ENCODE measurements at regions not wholly inside any gene's neighbourhood (a gene's known extent, or its start where the extent isn't known, plus 50 kb on each side); places are given as distances from the start of the nearest gene placed in this dataset.
"Not testable (repeated sequence)": the region's sequence is repeated elsewhere in the genome, so short reads cannot be mapped to it uniquely, and the experiment has no call there.

- DNase-seq: no peak
Observed at GRCh38 chr5:32534041-32534440, 51.3 kb upstream of the SUB1 start.

GRCh38 chr5:32531885-32532520, 53.4 kb upstream of the SUB1 start:
- no peak for DNase-seq

GRCh38 chr5:32527321-32527720, 58.0 kb upstream of the SUB1 start:
- DNase-seq: not testable (repeated sequence)

- DNase-seq: no peak
Observed at GRCh38 chr5:32526810-32527209, 58.5 kb upstream of the SUB1 start.

GRCh38 chr5:32523625-32524024, 61.7 kb upstream of the SUB1 start:
- no peak for DNase-seq

GRCh38 chr5:32522429-32523143, 62.8 kb upstream of the SUB1 start:
- DNase-seq: no peak

- no peak for DNase-seq
Observed at GRCh38 chr5:32521481-32521880, 63.9 kb upstream of the SUB1 start.

- DNase-seq: no peak
Observed at GRCh38 chr5:32520972-32521371, 64.4 kb upstream of the SUB1 start.

GRCh38 chr5:32520356-32520755, 65.0 kb upstream of the SUB1 start:
- DNase-seq: no peak

- DNase-seq: no peak
Observed at GRCh38 chr5:32519508-32519907, 65.8 kb upstream of the SUB1 start.

GRCh38 chr5:32514806-32515205, 70.3 kb upstream of the ZFR start:
- DNase-seq: no peak

GRCh38 chr5:32512926-32513325, 68.4 kb upstream of the ZFR start:
- no peak for DNase-seq

- no peak for DNase-seq
Observed at GRCh38 chr5:32511776-32512374, 67.3 kb upstream of the ZFR start.

- no peak for DNase-seq
Observed at GRCh38 chr5:32510860-32511259, 66.3 kb upstream of the ZFR start.

GRCh38 chr5:32508806-32509805, 64.6 kb upstream of the ZFR start:
- DNase-seq: no peak

- no peak for DNase-seq
Observed at GRCh38 chr5:32507738-32508434, 63.3 kb upstream of the ZFR start.

- no peak for DNase-seq
Observed at GRCh38 chr5:32506799-32507198, 62.3 kb upstream of the ZFR start.

GRCh38 chr5:32506201-32506661, 61.7 kb upstream of the ZFR start:
- peak; percentile 29 for DNase-seq

- DNase-seq: no peak
Observed at GRCh38 chr5:32505756-32506155, 61.2 kb upstream of the ZFR start.

- peak; percentile 86 for DNase-seq
Observed at GRCh38 chr5:32504989-32505596, 60.6 kb upstream of the ZFR start.

GRCh38 chr5:32504329-32504988, 59.9 kb upstream of the ZFR start:
- DNase-seq: no peak
